IPS DF 19.7 (cell line): ENCODE measurements at regions not wholly inside any gene's neighbourhood (a gene's known extent, or its start where the extent isn't known, plus 50 kb on each side); places are given as distances from the start of the nearest gene placed in this dataset.
"Not testable (repeated sequence)": the region's sequence is repeated elsewhere in the genome, so short reads cannot be mapped to it uniquely, and the experiment has no call there.

Experiments
- DNase-seq: peaks from one replicate; pipeline ENCODE4 v3.0.0-alpha.2; 2013; ENCODE audit warnings: low read depth, low spot score

GRCh38 chr13:44814161-44814560 is 175.1 kb downstream of the NUFIP1 start:
- DNase-seq, result no peak

GRCh38 chr13:44812818-44813217 is 176.5 kb downstream of the NUFIP1 start:
- DNase-seq, result no peak

GRCh38 chr13:44810061-44810840 is 179.0 kb downstream of the NUFIP1 start:
- no peak for DNase-seq

- no peak for DNase-seq
Measured at GRCh38 chr13:44809190-44809589, 180.1 kb downstream of the NUFIP1 start.

GRCh38 chr13:44808185-44808584 is 181.1 kb downstream of the NUFIP1 start:
- no peak for DNase-seq

- no peak for DNase-seq
Measured at GRCh38 chr13:44807449-44808034, 181.7 kb downstream of the NUFIP1 start.

GRCh38 chr13:44806826-44807225 is 182.4 kb downstream of the NUFIP1 start:
- DNase-seq, result no peak

GRCh38 chr13:44805585-44805984 is 183.7 kb downstream of the NUFIP1 start:
- no peak for DNase-seq

- DNase-seq, result no peak
Measured at GRCh38 chr13:44803390-44803789, 185.9 kb downstream of the NUFIP1 start.

- DNase-seq, result no peak
Measured at GRCh38 chr13:44802491-44802890, 186.8 kb downstream of the NUFIP1 start.

GRCh38 chr13:44801990-44802389 is 187.3 kb downstream of the NUFIP1 start:
- no peak for DNase-seq

GRCh38 chr13:44800626-44801025 is 188.6 kb downstream of the NUFIP1 start:
- DNase-seq, result no peak

GRCh38 chr13:44797685-44798084 is 191.6 kb downstream of the NUFIP1 start:
- no peak for DNase-seq

GRCh38 chr13:44796597-44797490 is 192.4 kb downstream of the NUFIP1 start:
- DNase-seq, result no peak

GRCh38 chr13:44796039-44796438 is 193.2 kb downstream of the NUFIP1 start:
- DNase-seq, result not testable (repeated sequence)

- no peak for DNase-seq
Measured at GRCh38 chr13:44795176-44795575, 194.1 kb downstream of the NUFIP1 start.

- no peak for DNase-seq
Measured at GRCh38 chr13:44792096-44792495, 197.2 kb downstream of the NUFIP1 start.

- peak; percentile 15 for DNase-seq
Measured at GRCh38 chr13:44790289-44790688, 199.0 kb downstream of the NUFIP1 start.

GRCh38 chr13:44787617-44788016 is 201.7 kb downstream of the NUFIP1 start:
- DNase-seq, result no peak

- no peak for DNase-seq
Measured at GRCh38 chr13:44786756-44787155, 202.5 kb downstream of the NUFIP1 start.

GRCh38 chr13:44785401-44785800 is 203.9 kb downstream of the NUFIP1 start:
- DNase-seq, result no peak

GRCh38 chr13:44784708-44785080 is 204.6 kb downstream of the NUFIP1 start:
- no peak for DNase-seq
